ENCODE measurements at regions not wholly inside any gene's neighbourhood (a gene's known extent, or its start where the extent isn't known, plus 50 kb on each side); places are given as distances from the start of the nearest gene placed in this dataset.

DNA sequence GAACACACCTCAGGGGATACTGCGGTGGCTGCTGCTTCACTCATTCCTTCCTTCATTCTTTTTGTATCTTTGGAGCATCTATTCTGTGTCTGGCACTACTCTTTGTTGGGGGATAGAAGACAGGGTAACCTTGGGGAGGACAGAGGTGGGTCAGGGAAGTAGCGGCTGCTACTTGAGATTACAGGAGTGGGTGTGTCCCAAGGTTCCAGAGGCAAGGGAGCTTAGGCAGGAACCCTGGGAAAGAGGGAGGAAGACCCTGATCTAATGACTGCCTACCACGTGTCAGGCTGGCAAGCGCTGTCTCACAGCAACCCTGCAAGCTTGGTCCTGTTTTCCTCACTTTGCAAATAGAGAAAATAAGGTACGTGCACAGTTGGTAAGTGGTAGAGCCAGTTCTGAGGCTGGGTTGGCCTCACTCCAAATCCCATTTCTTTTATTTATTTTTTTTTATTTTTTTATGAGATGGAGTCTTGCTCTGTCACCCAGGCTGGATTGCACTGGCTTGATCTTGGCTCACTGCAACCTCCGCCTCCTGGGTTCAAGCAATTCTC, 985.9 kb upstream of the ZNF722 start:
- Histone ChIP-seq H3K4me2 (ENCODE audit: insufficient read depth, low read length) (no peak overlapping the region), H3K9me3 (replicated peaks; ENCODE audit: control insufficient read depth, insufficient read depth, low read length) (peaks cover 5% of the 10 kb centered on the region), H3K4me3 (replicated peaks in 1 of 3; ENCODE audit: insufficient read depth in 1 of 3, low read depth in 1 of 3, low read length in 3 of 3) (no peak overlapping the region), H3K9me1 (replicated peaks; ENCODE audit: control insufficient read depth, extremely low read depth, insufficient read depth, low read length) (no peaks in the 10 kb centered on the region), H3K27ac (ENCODE audit: insufficient read depth, low read depth, low read length) (no peak overlapping the region), H3K4me1 (ENCODE audit: control insufficient read depth, extremely low read depth, insufficient read depth, low read length) (no peaks in the 10 kb centered on the region), H3K36me3 (ENCODE audit: control insufficient read depth in 2 of 2, extremely low read depth in 1 of 2, insufficient read depth in 2 of 2, low read length in 2 of 2) (no peaks in the 10 kb centered on the region), H4K20me1 (replicated peaks; ENCODE audit: control insufficient read depth, extremely low read depth, insufficient read depth, low read length) (no peaks in the 10 kb centered on the region), H3K9ac (replicated peaks; ENCODE audit: extremely low read depth, insufficient read depth, low read length) (no peak overlapping the region), H3K27me3 (ENCODE audit: control insufficient read depth in 2 of 2, insufficient read depth in 2 of 2, low read length in 2 of 2) (no peaks in the 10 kb centered on the region), H2AFZ (ENCODE audit: low read depth, low read length) (no peak overlapping the region), H3K79me2 (ENCODE audit: control insufficient read depth, insufficient read depth, low read length) (no peaks in the 10 kb centered on the region)
- TF ChIP-seq MYC (IDR thresholded peaks at IDR 0.05; ENCODE audit: low read depth, low read length) (no peak), POLR2AphosphoS5 (IDR thresholded peaks at IDR 0.05; ENCODE audit: insufficient read depth, low read depth, low read length) (no peak)
- no TSS peak for BruUV-seq (replicated peaks)
- POLR2A ChIA-PET: no interaction called here
- no peak for FAIRE-seq
- intact Hi-C loops (cut with micrococcal nuclease): no loop called here
- CTCF ChIA-PET: no interaction called here
- dilution Hi-C loops (cut with MboI; ENCODE audit: extremely low pct_ligation_motif_present, low sequenced_read_pairs): no loop called here
- no peak for DNase-seq (ENCODE audit: low read depth, low spot score)

DNA sequence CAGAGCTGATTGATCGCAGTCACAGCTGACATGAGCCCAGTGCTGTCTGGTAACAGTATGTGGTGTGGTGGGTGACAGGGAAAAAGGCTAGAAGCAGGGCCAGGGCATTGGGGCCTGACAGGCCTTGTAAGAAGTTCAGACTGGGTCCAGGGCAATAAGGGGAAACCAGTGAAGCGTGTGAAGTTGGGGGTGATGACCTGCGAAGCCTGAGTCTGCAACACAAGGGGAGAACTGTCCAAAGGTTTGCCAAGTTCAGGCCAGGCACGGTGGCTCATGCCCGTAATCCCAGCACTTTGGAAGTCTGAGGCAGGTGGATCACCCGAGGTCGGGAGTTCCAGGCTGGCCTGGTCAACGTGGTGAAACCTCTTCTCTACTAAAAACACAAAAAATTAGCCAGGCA, 983.9 kb upstream of the ZNF722 start:
- Histone ChIP-seq H3K9me1 (replicated peaks; ENCODE audit: control insufficient read depth, extremely low read depth, insufficient read depth, low read length) (no peaks in the 10 kb centered on the region), H3K9me3 (replicated peaks; ENCODE audit: control insufficient read depth, insufficient read depth, low read length) (peaks cover 5% of the 10 kb centered on the region), H3K4me2 (ENCODE audit: insufficient read depth, low read length) (no peak overlapping the region), H3K27ac (ENCODE audit: insufficient read depth, low read depth, low read length) (no peak overlapping the region), H3K27me3 (ENCODE audit: control insufficient read depth in 2 of 2, insufficient read depth in 2 of 2, low read length in 2 of 2) (no peaks in the 10 kb centered on the region), H3K79me2 (ENCODE audit: control insufficient read depth, insufficient read depth, low read length) (no peaks in the 10 kb centered on the region), H2AFZ (ENCODE audit: low read depth, low read length) (no peak overlapping the region), H4K20me1 (replicated peaks; ENCODE audit: control insufficient read depth, extremely low read depth, insufficient read depth, low read length) (no peaks in the 10 kb centered on the region), H3K9ac (replicated peaks; ENCODE audit: extremely low read depth, insufficient read depth, low read length) (no peak overlapping the region), H3K4me1 (ENCODE audit: control insufficient read depth, extremely low read depth, insufficient read depth, low read length) (no peaks in the 10 kb centered on the region), H3K36me3 (ENCODE audit: control insufficient read depth in 2 of 2, extremely low read depth in 1 of 2, insufficient read depth in 2 of 2, low read length in 2 of 2) (no peaks in the 10 kb centered on the region), H3K4me3 (replicated peaks in 1 of 3; ENCODE audit: insufficient read depth in 1 of 3, low read depth in 1 of 3, low read length in 3 of 3) (no peak overlapping the region)
- ChIA-PET POLR2A (no interaction called here), CTCF (no interaction called here)
- dilution Hi-C loops (cut with MboI; ENCODE audit: extremely low pct_ligation_motif_present, low sequenced_read_pairs) (no loop called here), intact Hi-C loops (cut with micrococcal nuclease) (no loop called here)
- no peak for TF ChIP-seq MYC (IDR thresholded peaks at IDR 0.05; ENCODE audit: low read depth, low read length)
- no peak for TF ChIP-seq POLR2AphosphoS5 (IDR thresholded peaks at IDR 0.05; ENCODE audit: insufficient read depth, low read depth, low read length)
- no peak for TF ChIP-seq JUN (IDR thresholded peaks at IDR 0.05; ENCODE audit: borderline replicate concordance, insufficient read depth, insufficient read length, low read depth)
- no peak for TF ChIP-seq GATA2 (IDR thresholded peaks at IDR 0.05; ENCODE audit: insufficient read depth, insufficient read length, low read depth, low read length)
- no peak for TF ChIP-seq FOS (IDR thresholded peaks at IDR 0.05; ENCODE audit: borderline replicate concordance, insufficient read depth, low read length)
- TF ChIP-seq, protein P1, sequence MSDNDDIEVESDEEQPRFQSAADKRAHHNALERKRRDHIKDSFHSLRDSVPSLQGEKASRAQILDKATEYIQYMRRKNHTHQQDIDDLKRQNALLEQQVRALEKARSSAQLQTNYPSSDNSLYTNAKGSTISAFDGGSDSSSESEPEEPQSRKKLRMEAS (IDR thresholded peaks at IDR 0.05; ENCODE audit: insufficient read depth, insufficient read length): no peak
- no peak for TF ChIP-seq EZH2 (IDR thresholded peaks at IDR 0.05; ENCODE audit: borderline replicate concordance, low read depth, low read length, severe bottlenecking)
- no peak for TF ChIP-seq POLR2A (IDR thresholded peaks at IDR 0.05; ENCODE audit: low read depth, low read length)
- FAIRE-seq (no peak), DNase-seq (ENCODE audit: low read depth, low spot score) (no peak)
- BruUV-seq (replicated peaks): no TSS peak

Data from endothelial cell of umbilical vein (primary cell).